DOHH2 (cell line): ENCODE measurements at regions not wholly inside any gene's neighbourhood (a gene's known extent, or its start where the extent isn't known, plus 50 kb on each side); places are given as distances from the start of the nearest gene placed in this dataset.

Experiments used
- CTCF ChIP-seq: fragments of 200-600 bp; sonication (generic); IDR thresholded peaks from one replicate; pipeline ENCODE4 v1.5.1; 2014; ENCODE audit warnings: antibody characterized with exemption, mild to moderate bottlenecking, low read depth, low read length; ENCODE audit not compliant: poor library complexity, severe bottlenecking
- EZH2phosphoT487 ChIP-seq: fragments of 200-600 bp; sonication (generic); IDR thresholded peaks from 2 replicates; pipeline ENCODE4 v1.6.1; 2017; ENCODE audit warnings: borderline replicate concordance, mild to moderate bottlenecking, antibody characterized with exemption, low read length, moderate library complexity, mixed read lengths

- TF ChIP-seq CTCF, result no peak
- TF ChIP-seq EZH2phosphoT487, result no peak
These were observed 84.6 kb upstream of the ZNF322 start for GRCh38 chr6:26743941-26744699.
